ENCODE measurements at regions not wholly inside any gene's neighbourhood (a gene's known extent, or its start where the extent isn't known, plus 50 kb on each side); places are given as distances from the start of the nearest gene placed in this dataset.

DNA sequence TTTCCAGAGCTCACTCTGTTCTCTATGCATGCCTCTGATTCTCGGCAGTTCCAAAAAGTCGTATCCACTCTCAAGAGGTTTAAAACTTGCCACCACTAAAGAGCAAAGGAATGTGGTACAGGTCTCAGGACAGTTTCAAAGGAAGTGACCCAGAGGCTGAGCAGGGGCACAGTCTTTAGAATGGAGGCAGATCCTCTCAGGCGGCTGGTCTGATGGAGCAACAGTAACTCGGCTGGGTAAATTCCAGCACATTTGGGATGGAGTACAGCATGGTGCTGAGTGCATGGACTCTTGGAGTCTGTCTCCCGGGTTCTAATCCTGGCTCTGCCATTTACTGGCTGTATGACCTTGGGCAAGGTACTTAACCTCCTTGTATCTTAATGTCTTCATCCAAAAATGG is 88.1 kb upstream of the BACH2 start:
- TF ChIP-seq, protein P1, sequence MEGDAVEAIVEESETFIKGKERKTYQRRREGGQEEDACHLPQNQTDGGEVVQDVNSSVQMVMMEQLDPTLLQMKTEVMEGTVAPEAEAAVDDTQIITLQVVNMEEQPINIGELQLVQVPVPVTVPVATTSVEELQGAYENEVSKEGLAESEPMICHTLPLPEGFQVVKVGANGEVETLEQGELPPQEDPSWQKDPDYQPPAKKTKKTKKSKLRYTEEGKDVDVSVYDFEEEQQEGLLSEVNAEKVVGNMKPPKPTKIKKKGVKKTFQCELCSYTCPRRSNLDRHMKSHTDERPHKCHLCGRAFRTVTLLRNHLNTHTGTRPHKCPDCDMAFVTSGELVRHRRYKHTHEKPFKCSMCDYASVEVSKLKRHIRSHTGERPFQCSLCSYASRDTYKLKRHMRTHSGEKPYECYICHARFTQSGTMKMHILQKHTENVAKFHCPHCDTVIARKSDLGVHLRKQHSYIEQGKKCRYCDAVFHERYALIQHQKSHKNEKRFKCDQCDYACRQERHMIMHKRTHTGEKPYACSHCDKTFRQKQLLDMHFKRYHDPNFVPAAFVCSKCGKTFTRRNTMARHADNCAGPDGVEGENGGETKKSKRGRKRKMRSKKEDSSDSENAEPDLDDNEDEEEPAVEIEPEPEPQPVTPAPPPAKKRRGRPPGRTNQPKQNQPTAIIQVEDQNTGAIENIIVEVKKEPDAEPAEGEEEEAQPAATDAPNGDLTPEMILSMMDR (conservative IDR thresholded peaks at IDR 0.05; ENCODE audit: low read length), result no peak
- TF ChIP-seq EZH2phosphoT487 (IDR thresholded peaks at IDR 0.05; ENCODE audit: borderline replicate concordance, low read depth, low read length), result no peak
